ENCODE measurements at regions not wholly inside any gene's neighbourhood (a gene's known extent, or its start where the extent isn't known, plus 50 kb on each side); places are given as distances from the start of the nearest gene placed in this dataset.
A peak's percentile ranks its signal among the peaks of the same experiment; 100 is the strongest.

DNA sequence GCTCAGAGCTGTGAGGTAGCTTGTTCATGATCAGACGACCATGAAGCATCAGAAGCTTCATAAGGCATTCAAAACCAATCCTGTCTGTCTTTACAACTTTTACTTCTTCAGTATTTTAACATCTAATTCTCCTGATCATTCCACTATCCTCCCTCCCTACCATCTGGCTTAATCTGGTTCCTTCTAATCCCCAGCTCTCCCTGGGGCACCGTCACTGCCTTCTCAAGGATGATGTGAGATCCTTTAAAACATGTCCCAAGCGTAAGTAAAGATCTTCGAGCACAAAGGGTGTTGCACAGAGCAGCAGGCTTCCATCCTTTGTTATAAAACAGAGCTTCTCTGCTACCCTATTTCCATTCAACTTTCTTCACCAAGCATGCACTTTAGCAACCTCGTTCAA, 362.7 kb upstream of the ARRDC4 start:
- Histone ChIP-seq H3K9ac (ENCODE audit: low read length) (no peak overlapping the region), H3K36me3 (ENCODE audit: control insufficient read depth, insufficient read depth, low read length) (no peaks in the 10 kb centered on the region), H3K9me3 (ENCODE audit: control insufficient read depth, insufficient read depth, low read depth, low read length) (no peaks in the 10 kb centered on the region), H3K27ac (ENCODE audit: low read depth, low read length) (no peak overlapping the region), H3K4me3 (ENCODE audit: low read depth, low read length) (no peak overlapping the region), H3K4me1 (ENCODE audit: control insufficient read depth, insufficient read depth, low read length) (no peaks in the 10 kb centered on the region), H3K27me3 (ENCODE audit: control insufficient read depth, insufficient read depth, low read length) (no peaks in the 10 kb centered on the region)

DNA sequence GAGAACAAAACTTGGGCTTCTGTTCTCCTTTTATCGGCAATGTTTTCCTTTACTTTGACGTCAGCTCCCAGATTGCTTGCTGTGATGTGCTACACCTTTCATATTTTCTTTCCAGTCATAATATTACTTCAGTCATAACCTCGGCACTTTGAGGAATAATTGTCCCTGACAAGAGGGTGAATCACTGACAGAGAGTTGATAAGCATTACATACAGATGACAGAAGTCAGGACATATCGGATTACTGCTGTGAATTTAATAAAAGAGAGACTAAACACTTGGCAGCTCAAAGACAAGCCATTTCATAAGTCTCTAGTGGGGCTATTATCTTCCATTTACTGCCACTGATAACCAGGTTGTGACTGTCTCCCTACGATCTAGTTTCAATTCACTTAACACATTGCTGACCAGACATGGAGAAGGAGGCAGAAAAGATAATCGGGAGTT, 362.1 kb upstream of the ARRDC4 start:
- H3K27me3 ChIP-seq (ENCODE audit: control insufficient read depth, insufficient read depth, low read length), result no peaks in the 10 kb centered on the region
- H3K36me3 ChIP-seq (ENCODE audit: control insufficient read depth, insufficient read depth, low read length), result no peaks in the 10 kb centered on the region
- no peak overlapping the region for H3K4me3 ChIP-seq (ENCODE audit: low read depth, low read length)
- no peak overlapping the region for H3K9ac ChIP-seq (ENCODE audit: low read length)
- no peak overlapping the region for H3K27ac ChIP-seq (ENCODE audit: low read depth, low read length)
- no peaks in the 10 kb centered on the region for H3K4me1 ChIP-seq (ENCODE audit: control insufficient read depth, insufficient read depth, low read length)
- no peaks in the 10 kb centered on the region for H3K9me3 ChIP-seq (ENCODE audit: control insufficient read depth, insufficient read depth, low read depth, low read length)

DNA sequence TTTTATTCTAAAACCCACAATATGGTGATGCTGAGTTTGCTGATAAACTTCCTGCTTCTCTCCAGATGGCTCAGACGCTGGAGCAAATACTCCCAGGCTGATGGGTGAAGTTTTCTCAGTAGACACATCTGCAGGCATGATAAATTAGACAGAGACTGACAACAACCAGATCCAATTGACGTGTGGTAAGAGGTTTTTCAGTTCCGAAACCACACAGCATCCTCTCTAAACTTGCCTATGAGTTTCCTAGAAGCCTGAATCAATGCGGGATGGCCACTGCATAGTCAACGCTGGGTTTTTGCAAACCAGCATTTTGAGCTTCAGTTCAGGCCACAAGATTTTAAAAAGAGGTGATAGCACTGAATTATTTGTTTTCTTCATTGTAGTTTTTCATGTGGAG, 360.3 kb upstream of the ARRDC4 start:
- Histone ChIP-seq H3K9me3 (ENCODE audit: control insufficient read depth, insufficient read depth, low read depth, low read length) (no peaks in the 10 kb centered on the region), H3K4me1 (ENCODE audit: control insufficient read depth, insufficient read depth, low read length) (no peaks in the 10 kb centered on the region), H3K27me3 (ENCODE audit: control insufficient read depth, insufficient read depth, low read length) (no peaks in the 10 kb centered on the region), H3K27ac (ENCODE audit: low read depth, low read length) (no peak overlapping the region), H3K9ac (ENCODE audit: low read length) (no peak overlapping the region), H3K4me3 (ENCODE audit: low read depth, low read length) (no peak overlapping the region), H3K36me3 (ENCODE audit: control insufficient read depth, insufficient read depth, low read length) (no peaks in the 10 kb centered on the region)

DNA sequence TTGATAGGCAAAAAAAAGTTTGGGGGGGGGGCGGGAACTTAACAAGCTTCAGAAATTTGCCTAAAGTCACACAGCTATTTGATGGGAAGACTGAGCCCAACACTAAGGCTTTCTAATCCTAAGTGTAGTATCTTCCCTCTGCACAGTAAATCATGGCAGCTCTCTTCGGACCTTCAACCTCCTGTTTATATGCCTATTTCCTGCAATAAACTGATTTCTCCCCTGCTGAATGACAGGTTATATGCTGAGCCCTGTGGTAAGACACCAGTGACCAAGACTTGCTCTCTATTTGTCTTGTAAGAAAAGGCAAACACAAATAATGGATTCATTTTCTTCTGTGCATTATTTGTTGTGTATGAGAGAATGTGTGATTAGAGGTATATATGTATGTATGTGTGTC, 355.8 kb upstream of the ARRDC4 start:
- no peak overlapping the region for H3K9ac ChIP-seq (ENCODE audit: low read length)
- H3K9me3 ChIP-seq (ENCODE audit: control insufficient read depth, insufficient read depth, low read depth, low read length), result no peaks in the 10 kb centered on the region
- no peaks in the 10 kb centered on the region for H3K27me3 ChIP-seq (ENCODE audit: control insufficient read depth, insufficient read depth, low read length)
- no peak overlapping the region for H3K4me3 ChIP-seq (ENCODE audit: low read depth, low read length)
- H3K27ac ChIP-seq (ENCODE audit: low read depth, low read length), result no peak overlapping the region
- H3K36me3 ChIP-seq (ENCODE audit: control insufficient read depth, insufficient read depth, low read length), result no peaks in the 10 kb centered on the region
- no peaks in the 10 kb centered on the region for H3K4me1 ChIP-seq (ENCODE audit: control insufficient read depth, insufficient read depth, low read length)

DNA sequence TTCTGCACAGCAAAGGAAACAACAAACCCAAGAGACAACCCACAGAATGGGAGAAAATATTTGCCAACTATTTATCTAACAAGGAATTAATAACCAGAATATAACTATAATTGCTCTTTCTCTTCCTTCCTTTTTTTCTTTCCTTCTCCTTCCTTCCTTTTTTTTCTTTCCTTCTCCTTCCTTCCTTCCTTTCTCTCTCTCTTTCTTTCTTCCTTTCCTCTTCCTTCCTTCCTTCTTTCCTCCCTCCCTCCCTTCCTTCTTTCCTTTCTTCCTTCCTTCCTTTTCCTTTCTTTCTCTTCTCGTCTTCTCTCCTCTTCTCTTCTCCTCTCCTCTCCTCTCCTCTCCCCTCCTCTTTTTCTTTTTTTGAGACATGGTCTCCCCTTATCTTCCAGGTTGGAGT, 345.4 kb upstream of the ARRDC4 start:
- no peaks in the 10 kb centered on the region for H3K27me3 ChIP-seq (ENCODE audit: control insufficient read depth, insufficient read depth, low read length)
- H3K27ac ChIP-seq (ENCODE audit: low read depth, low read length), result no peak overlapping the region
- H3K9me3 ChIP-seq (ENCODE audit: control insufficient read depth, insufficient read depth, low read depth, low read length), result no peaks in the 10 kb centered on the region
- H3K9ac ChIP-seq (ENCODE audit: low read length), result no peak overlapping the region
- no peak overlapping the region for H3K4me3 ChIP-seq (ENCODE audit: low read depth, low read length)
- no peaks in the 10 kb centered on the region for H3K4me1 ChIP-seq (ENCODE audit: control insufficient read depth, insufficient read depth, low read length)
- no peaks in the 10 kb centered on the region for H3K36me3 ChIP-seq (ENCODE audit: control insufficient read depth, insufficient read depth, low read length)

DNA sequence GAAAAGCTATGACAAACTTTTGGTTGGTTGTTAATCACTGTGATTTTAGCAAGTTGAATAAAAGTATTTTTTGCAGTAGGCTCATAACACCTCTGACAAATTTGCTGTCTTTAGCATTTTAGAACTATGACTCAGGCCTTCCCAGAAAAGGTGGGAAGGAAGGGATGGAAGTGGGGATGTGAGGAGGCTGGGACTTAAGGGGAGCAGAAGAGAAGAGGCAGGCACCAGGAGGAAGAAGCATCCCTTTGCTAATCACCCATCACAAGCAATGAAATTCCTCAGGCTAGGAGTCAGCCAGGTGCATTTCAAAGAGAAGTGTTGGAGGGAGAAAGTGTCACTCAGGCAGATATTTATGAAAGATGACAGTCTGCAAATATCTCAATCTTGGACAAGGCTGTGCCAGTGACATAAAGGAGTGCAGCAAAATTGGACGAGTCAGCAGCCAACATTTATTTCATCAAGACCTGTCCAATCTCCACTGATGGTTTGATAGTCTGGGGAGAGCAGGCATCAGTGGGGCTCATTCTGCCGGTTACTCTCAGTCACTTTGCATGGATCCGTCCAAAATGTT, 337.3 kb upstream of the ARRDC4 start:
- H3K9ac ChIP-seq (ENCODE audit: low read length), result no peak overlapping the region
- no peaks in the 10 kb centered on the region for H3K9me3 ChIP-seq (ENCODE audit: control insufficient read depth, insufficient read depth, low read depth, low read length)
- H3K36me3 ChIP-seq (ENCODE audit: control insufficient read depth, insufficient read depth, low read length), result no peaks in the 10 kb centered on the region
- no peak overlapping the region for H3K27ac ChIP-seq (ENCODE audit: low read depth, low read length)
- peaks cover 4% of the 10 kb centered on the region; the same call in 1 of the 2 replicates for H3K4me1 ChIP-seq (ENCODE audit: control insufficient read depth, insufficient read depth, low read length)
- H3K27me3 ChIP-seq (ENCODE audit: control insufficient read depth, insufficient read depth, low read length), result no peaks in the 10 kb centered on the region
- H3K4me3 ChIP-seq (ENCODE audit: low read depth, low read length), result no peak overlapping the region

DNA sequence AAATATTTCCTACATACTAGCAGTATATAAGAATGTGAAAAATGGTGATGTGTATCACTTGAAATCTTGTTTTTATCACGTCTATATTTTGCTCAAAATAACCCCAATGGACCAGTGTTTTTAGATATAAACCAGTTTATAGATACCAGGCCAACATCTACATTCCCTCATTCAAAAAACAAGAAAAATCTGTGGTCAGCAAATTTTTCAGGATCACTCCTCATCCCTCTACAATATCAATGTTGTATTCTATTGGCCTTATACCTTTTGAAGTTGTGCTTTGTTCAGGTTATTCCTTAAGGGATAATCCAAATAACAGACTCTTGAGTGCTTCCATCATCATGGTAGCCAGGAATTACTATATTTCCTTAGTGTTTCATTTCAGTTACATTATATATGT, 332.9 kb upstream of the ARRDC4 start:
- Histone ChIP-seq H3K4me3 (ENCODE audit: low read depth, low read length) (no peak overlapping the region), H3K27ac (ENCODE audit: low read depth, low read length) (no peak overlapping the region), H3K27me3 (ENCODE audit: control insufficient read depth, insufficient read depth, low read length) (no peaks in the 10 kb centered on the region), H3K9me3 (ENCODE audit: control insufficient read depth, insufficient read depth, low read depth, low read length) (no peaks in the 10 kb centered on the region), H3K4me1 (ENCODE audit: control insufficient read depth, insufficient read depth, low read length) (peaks cover 4% of the 10 kb centered on the region; the same call in 1 of the 2 replicates), H3K9ac (ENCODE audit: low read length) (no peak overlapping the region), H3K36me3 (ENCODE audit: control insufficient read depth, insufficient read depth, low read length) (no peaks in the 10 kb centered on the region)

DNA sequence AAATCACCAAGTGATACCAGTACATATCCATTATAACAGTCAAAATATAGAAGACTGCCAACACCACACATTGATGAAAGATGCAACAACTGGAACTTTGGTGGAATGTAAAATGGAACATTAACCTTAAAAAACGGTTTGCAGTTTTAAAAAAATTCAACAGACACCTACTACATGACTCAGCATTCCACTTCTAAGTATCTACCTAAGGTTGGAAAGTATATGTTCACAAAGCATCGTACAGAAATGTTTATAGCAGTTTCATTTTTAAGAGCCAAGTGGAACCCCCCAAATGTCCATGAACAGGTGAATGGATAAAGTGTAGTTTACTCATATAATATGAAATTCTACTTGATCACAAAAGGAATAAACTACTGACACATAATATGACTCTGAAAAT, 314.7 kb upstream of the ARRDC4 start:
- H3K27me3 ChIP-seq (ENCODE audit: control insufficient read depth, insufficient read depth, low read length), result peaks cover 6% of the 10 kb centered on the region; the same call in 1 of the 2 replicates
- no peak overlapping the region for H3K9ac ChIP-seq (ENCODE audit: low read length)
- no peaks in the 10 kb centered on the region for H3K9me3 ChIP-seq (ENCODE audit: control insufficient read depth, insufficient read depth, low read depth, low read length)
- no peak overlapping the region for H3K4me3 ChIP-seq (ENCODE audit: low read depth, low read length)
- no peaks in the 10 kb centered on the region for H3K36me3 ChIP-seq (ENCODE audit: control insufficient read depth, insufficient read depth, low read length)
- no peak overlapping the region for H3K27ac ChIP-seq (ENCODE audit: low read depth, low read length)
- no peaks in the 10 kb centered on the region for H3K4me1 ChIP-seq (ENCODE audit: control insufficient read depth, insufficient read depth, low read length)

DNA sequence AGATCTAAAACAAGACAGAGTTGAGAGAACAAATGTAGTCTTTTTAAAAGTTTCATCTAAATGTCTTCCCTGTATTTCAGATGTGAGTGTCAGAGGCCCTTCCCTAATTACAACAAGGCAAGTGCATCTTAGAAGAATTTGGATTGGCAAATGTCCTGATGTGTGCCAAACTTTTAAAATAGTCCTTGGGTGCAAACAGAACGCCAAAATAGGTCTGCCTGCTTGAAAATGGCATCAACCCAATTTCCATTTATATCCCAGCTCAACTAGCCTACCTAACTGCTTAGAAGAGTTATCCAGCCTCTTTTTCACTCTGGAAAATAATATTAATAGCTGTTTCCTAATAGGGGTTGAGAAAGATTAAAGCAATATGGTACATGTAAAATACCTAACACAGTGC, 311.8 kb upstream of the ARRDC4 start:
- Histone ChIP-seq H3K9me3 (ENCODE audit: control insufficient read depth, insufficient read depth, low read depth, low read length) (no peaks in the 10 kb centered on the region), H3K36me3 (ENCODE audit: control insufficient read depth, insufficient read depth, low read length) (no peaks in the 10 kb centered on the region), H3K9ac (ENCODE audit: low read length) (no peak overlapping the region), H3K27ac (ENCODE audit: low read depth, low read length) (no peak overlapping the region), H3K4me1 (ENCODE audit: control insufficient read depth, insufficient read depth, low read length) (no peaks in the 10 kb centered on the region), H3K4me3 (ENCODE audit: low read depth, low read length) (no peak overlapping the region), H3K27me3 (ENCODE audit: control insufficient read depth, insufficient read depth, low read length) (peaks cover 28% of the 10 kb centered on the region)

DNA sequence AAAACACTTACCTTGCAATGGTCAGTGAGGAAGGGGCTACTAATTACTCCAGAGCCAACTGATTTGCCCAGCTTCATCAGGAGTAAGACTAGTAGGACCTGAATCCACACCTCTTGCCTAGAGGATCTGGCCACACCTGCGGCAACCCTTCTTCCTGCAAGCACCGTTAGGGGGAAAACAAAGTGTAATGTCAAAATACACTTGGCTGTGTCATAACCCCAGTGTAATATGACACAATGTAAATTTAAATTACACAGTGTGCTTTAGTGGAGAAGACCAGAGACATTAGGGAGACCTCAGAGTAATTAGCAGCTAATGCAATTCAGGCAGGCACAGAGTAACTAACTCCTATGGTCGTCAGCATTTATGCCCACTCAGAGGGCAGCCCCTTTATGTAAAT, 308.5 kb upstream of the ARRDC4 start:
- H3K4me3 ChIP-seq (ENCODE audit: low read depth, low read length), result no peak overlapping the region
- H3K9ac ChIP-seq (ENCODE audit: low read length), result no peak overlapping the region
- H3K9me3 ChIP-seq (ENCODE audit: control insufficient read depth, insufficient read depth, low read depth, low read length), result no peaks in the 10 kb centered on the region
- peaks cover 15% of the 10 kb centered on the region for H3K4me1 ChIP-seq (ENCODE audit: control insufficient read depth, insufficient read depth, low read length)
- H3K36me3 ChIP-seq (ENCODE audit: control insufficient read depth, insufficient read depth, low read length), result no peaks in the 10 kb centered on the region
- no peak overlapping the region for H3K27ac ChIP-seq (ENCODE audit: low read depth, low read length)
- peaks cover 37% of the 10 kb centered on the region for H3K27me3 ChIP-seq (ENCODE audit: control insufficient read depth, insufficient read depth, low read length)

DNA sequence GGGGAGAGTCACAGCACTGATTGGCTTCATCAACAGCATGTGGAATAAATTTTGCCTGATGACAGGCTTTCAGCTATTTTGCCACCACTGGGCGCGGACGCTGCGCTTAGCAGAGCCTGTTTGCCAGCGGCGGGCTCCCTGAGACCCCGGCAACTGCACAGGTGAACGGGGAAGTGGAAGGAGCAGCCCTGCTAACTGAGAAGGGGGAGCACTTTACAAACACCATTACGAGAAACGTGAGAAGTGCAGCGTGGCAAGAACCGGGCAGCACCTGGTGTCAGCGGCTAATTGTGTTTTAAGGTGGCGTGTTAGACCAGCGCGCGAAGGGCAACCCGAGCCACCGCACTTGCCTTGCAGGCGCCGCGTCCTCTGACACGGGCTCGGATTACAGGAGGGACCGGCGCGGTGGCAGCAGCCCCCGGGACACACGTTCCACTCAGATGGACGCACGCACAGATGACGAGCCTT, 307.8 kb upstream of the ARRDC4 start:
- H3K27ac ChIP-seq (ENCODE audit: low read depth, low read length), result no peak overlapping the region
- peaks cover 37% of the 10 kb centered on the region for H3K27me3 ChIP-seq (ENCODE audit: control insufficient read depth, insufficient read depth, low read length)
- H3K9me3 ChIP-seq (ENCODE audit: control insufficient read depth, insufficient read depth, low read depth, low read length), result no peaks in the 10 kb centered on the region
- H3K4me3 ChIP-seq (ENCODE audit: low read depth, low read length), result peak overlapping the region; percentile 51
- H3K36me3 ChIP-seq (ENCODE audit: control insufficient read depth, insufficient read depth, low read length), result no peaks in the 10 kb centered on the region
- H3K4me1 ChIP-seq (ENCODE audit: control insufficient read depth, insufficient read depth, low read length), result peaks cover 15% of the 10 kb centered on the region
- no peak overlapping the region for H3K9ac ChIP-seq (ENCODE audit: low read length)

DNA sequence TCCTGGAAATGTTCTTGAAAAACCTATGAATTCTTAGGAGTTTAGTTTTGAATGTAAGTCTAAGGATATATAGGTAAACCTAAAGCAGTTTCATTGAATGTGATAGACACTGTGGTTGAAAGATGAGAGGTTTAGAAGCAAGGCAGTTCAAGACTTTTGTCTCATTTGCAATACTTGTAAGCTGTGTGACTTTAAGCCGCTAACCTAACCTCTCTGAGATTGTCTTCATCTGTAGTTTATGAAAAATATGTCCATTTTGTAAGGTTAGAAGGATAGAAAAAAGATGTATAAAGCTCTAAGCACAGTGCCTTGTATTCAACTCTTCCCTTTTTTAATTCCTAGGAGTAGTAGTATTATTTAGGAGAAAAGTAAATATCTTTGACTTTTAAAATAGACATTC, 306.6 kb upstream of the ARRDC4 start:
- Histone ChIP-seq H3K9ac (ENCODE audit: low read length) (no peak overlapping the region), H3K27me3 (ENCODE audit: control insufficient read depth, insufficient read depth, low read length) (peaks cover 37% of the 10 kb centered on the region), H3K9me3 (ENCODE audit: control insufficient read depth, insufficient read depth, low read depth, low read length) (no peaks in the 10 kb centered on the region), H3K27ac (ENCODE audit: low read depth, low read length) (no peak overlapping the region), H3K4me1 (ENCODE audit: control insufficient read depth, insufficient read depth, low read length) (peaks cover 15% of the 10 kb centered on the region), H3K36me3 (ENCODE audit: control insufficient read depth, insufficient read depth, low read length) (no peaks in the 10 kb centered on the region), H3K4me3 (ENCODE audit: low read depth, low read length) (no peak overlapping the region)
